ENCODE measurements at regions not wholly inside any gene's neighbourhood (a gene's known extent, or its start where the extent isn't known, plus 50 kb on each side); places are given as distances from the start of the nearest gene placed in this dataset.

DNA sequence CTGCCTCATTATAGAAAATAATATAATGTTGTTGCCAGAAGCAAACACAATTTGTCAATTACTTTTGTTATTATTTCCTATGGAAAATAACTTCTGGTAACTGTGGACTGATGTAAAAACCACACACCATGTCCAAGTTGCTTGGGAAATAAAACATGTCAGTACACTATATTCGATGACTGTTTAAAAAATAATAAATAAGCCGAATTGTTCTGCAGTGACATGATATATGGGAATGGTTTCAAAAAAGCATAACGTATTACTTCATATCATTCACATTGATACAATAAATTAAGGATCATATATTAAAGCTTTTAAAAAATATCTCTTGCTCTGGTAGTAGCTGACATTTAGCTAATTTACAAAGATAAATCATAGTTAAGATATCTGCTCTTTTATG, 2062.1 kb downstream of the PCDH9 start:
- ATAC-seq (no peak), DNase-seq (ENCODE audit: low spot score) (no peak)
- Mint-ChIP-seq H3K27me3 (ENCODE audit: low read depth) (no peaks in the 10 kb centered on the region), H3K4me1 (no peaks in the 10 kb centered on the region), H3K9me3 (peaks cover 4% of the 10 kb centered on the region), H3K27ac (no peak overlapping the region), H3K36me3 (no peaks in the 10 kb centered on the region), H3K4me3 (no peak overlapping the region)
- CTCF ChIA-PET: no interaction called here
- POLR2A ChIA-PET: no interaction called here
- TF ChIP-seq CREB1 (CRISPR knock-in tag; IDR thresholded peaks at IDR 0.05) (no peak), SMAD3 (CRISPR knock-in tag; IDR thresholded peaks at IDR 0.05; ENCODE audit: borderline replicate concordance) (no peak), ZMAT4 (CRISPR knock-in tag; IDR thresholded peaks at IDR 0.05) (no peak), JUN (CRISPR knock-in tag; IDR thresholded peaks at IDR 0.05) (no peak)
- TF ChIP-seq, protein P1, sequence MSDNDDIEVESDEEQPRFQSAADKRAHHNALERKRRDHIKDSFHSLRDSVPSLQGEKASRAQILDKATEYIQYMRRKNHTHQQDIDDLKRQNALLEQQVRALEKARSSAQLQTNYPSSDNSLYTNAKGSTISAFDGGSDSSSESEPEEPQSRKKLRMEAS (CRISPR knock-in tag; IDR thresholded peaks at IDR 0.05): no peak

DNA sequence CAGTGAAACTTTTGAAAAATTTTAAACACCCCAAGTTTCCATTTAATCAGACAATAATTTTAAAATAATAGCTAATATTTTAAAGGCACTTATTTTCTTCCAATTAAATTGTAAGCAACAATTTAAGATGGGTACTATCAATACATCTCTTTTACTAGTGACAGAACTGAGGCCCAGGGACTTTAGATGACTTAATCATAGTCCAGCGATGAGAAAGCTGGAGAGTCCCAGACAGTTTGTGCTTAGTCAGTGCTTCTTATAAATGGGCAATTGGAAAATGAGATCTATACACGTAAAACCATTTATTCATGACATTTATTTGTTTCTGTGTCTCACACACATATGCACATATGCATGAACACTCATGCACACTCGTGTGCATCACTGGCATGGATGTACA, 2063.5 kb downstream of the PCDH9 start:
- ATAC-seq (no peak), DNase-seq (ENCODE audit: low spot score) (no peak)
- ChIA-PET POLR2A (no interaction called here), CTCF (no interaction called here)
- no peaks in the 10 kb centered on the region for H3K36me3 Mint-ChIP-seq
- no peak overlapping the region for H3K4me3 Mint-ChIP-seq
- H3K27me3 Mint-ChIP-seq (ENCODE audit: low read depth): no peaks in the 10 kb centered on the region
- TF ChIP-seq, protein P2, sequence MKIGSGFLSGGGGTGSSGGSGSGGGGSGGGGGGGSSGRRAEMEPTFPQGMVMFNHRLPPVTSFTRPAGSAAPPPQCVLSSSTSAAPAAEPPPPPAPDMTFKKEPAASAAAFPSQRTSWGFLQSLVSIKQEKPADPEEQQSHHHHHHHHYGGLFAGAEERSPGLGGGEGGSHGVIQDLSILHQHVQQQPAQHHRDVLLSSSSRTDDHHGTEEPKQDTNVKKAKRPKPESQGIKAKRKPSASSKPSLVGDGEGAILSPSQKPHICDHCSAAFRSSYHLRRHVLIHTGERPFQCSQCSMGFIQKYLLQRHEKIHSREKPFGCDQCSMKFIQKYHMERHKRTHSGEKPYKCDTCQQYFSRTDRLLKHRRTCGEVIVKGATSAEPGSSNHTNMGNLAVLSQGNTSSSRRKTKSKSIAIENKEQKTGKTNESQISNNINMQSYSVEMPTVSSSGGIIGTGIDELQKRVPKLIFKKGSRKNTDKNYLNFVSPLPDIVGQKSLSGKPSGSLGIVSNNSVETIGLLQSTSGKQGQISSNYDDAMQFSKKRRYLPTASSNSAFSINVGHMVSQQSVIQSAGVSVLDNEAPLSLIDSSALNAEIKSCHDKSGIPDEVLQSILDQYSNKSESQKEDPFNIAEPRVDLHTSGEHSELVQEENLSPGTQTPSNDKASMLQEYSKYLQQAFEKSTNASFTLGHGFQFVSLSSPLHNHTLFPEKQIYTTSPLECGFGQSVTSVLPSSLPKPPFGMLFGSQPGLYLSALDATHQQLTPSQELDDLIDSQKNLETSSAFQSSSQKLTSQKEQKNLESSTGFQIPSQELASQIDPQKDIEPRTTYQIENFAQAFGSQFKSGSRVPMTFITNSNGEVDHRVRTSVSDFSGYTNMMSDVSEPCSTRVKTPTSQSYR (CRISPR knock-in tag; IDR thresholded peaks at IDR 0.05): no peak
- no peak for TF ChIP-seq JUN (CRISPR knock-in tag; IDR thresholded peaks at IDR 0.05)
- no peak for TF ChIP-seq CREB1 (CRISPR knock-in tag; IDR thresholded peaks at IDR 0.05)
- TF ChIP-seq NFYB (CRISPR knock-in tag; conservative IDR thresholded peaks at IDR 0.05; ENCODE audit: low read depth): no peak
- TF ChIP-seq IRF2 (CRISPR knock-in tag; IDR thresholded peaks at IDR 0.05; ENCODE audit: borderline replicate concordance, low read depth): no peak
- no peak for TF ChIP-seq SOX15 (CRISPR knock-in tag; IDR thresholded peaks at IDR 0.05)
- TF ChIP-seq, protein P3, sequence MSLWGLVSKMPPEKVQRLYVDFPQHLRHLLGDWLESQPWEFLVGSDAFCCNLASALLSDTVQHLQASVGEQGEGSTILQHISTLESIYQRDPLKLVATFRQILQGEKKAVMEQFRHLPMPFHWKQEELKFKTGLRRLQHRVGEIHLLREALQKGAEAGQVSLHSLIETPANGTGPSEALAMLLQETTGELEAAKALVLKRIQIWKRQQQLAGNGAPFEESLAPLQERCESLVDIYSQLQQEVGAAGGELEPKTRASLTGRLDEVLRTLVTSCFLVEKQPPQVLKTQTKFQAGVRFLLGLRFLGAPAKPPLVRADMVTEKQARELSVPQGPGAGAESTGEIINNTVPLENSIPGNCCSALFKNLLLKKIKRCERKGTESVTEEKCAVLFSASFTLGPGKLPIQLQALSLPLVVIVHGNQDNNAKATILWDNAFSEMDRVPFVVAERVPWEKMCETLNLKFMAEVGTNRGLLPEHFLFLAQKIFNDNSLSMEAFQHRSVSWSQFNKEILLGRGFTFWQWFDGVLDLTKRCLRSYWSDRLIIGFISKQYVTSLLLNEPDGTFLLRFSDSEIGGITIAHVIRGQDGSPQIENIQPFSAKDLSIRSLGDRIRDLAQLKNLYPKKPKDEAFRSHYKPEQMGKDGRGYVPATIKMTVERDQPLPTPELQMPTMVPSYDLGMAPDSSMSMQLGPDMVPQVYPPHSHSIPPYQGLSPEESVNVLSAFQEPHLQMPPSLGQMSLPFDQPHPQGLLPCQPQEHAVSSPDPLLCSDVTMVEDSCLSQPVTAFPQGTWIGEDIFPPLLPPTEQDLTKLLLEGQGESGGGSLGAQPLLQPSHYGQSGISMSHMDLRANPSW (CRISPR knock-in tag; conservative IDR thresholded peaks at IDR 0.05; ENCODE audit: low read depth): no peak
- peaks cover 4% of the 10 kb centered on the region for H3K9me3 Mint-ChIP-seq
- no peaks in the 10 kb centered on the region for H3K4me1 Mint-ChIP-seq
- H3K27ac Mint-ChIP-seq: no peak overlapping the region

- no peak overlapping the region for H3K4me3 Mint-ChIP-seq
- H3K27me3 Mint-ChIP-seq (ENCODE audit: low read depth): no peaks in the 10 kb centered on the region
- H3K36me3 Mint-ChIP-seq: no peaks in the 10 kb centered on the region
- ChIA-PET CTCF (no interaction called here), POLR2A (no interaction called here)
- no peak overlapping the region for H3K27ac Mint-ChIP-seq
- DNase-seq (ENCODE audit: low spot score) (no peak), ATAC-seq (no peak)
- H3K9me3 Mint-ChIP-seq: peaks cover 4% of the 10 kb centered on the region
- H3K4me1 Mint-ChIP-seq: no peaks in the 10 kb centered on the region; the same call in none of the 2 replicates
- no peak for TF ChIP-seq HMGA2 (CRISPR knock-in tag; IDR thresholded peaks at IDR 0.05)
- TF ChIP-seq ZNF671 (CRISPR knock-in tag; IDR thresholded peaks at IDR 0.05): no peak
- TF ChIP-seq PREB (CRISPR knock-in tag; IDR thresholded peaks at IDR 0.05; ENCODE audit: borderline replicate concordance): no peak
- no peak for TF ChIP-seq ESRRA (CRISPR knock-in tag; IDR thresholded peaks at IDR 0.05; ENCODE audit: borderline replicate concordance)
- no peak for TF ChIP-seq IRF2 (CRISPR knock-in tag; IDR thresholded peaks at IDR 0.05; ENCODE audit: borderline replicate concordance, low read depth)
- TF ChIP-seq ETV6 (CRISPR knock-in tag; IDR thresholded peaks at IDR 0.05): no peak
- TF ChIP-seq NFE2L1 (CRISPR knock-in tag; IDR thresholded peaks at IDR 0.05): no peak
- no peak for TF ChIP-seq GRHL2 (CRISPR knock-in tag; IDR thresholded peaks at IDR 0.05; ENCODE audit: insufficient replicate concordance, severe bottlenecking)
- TF ChIP-seq, protein P4, sequence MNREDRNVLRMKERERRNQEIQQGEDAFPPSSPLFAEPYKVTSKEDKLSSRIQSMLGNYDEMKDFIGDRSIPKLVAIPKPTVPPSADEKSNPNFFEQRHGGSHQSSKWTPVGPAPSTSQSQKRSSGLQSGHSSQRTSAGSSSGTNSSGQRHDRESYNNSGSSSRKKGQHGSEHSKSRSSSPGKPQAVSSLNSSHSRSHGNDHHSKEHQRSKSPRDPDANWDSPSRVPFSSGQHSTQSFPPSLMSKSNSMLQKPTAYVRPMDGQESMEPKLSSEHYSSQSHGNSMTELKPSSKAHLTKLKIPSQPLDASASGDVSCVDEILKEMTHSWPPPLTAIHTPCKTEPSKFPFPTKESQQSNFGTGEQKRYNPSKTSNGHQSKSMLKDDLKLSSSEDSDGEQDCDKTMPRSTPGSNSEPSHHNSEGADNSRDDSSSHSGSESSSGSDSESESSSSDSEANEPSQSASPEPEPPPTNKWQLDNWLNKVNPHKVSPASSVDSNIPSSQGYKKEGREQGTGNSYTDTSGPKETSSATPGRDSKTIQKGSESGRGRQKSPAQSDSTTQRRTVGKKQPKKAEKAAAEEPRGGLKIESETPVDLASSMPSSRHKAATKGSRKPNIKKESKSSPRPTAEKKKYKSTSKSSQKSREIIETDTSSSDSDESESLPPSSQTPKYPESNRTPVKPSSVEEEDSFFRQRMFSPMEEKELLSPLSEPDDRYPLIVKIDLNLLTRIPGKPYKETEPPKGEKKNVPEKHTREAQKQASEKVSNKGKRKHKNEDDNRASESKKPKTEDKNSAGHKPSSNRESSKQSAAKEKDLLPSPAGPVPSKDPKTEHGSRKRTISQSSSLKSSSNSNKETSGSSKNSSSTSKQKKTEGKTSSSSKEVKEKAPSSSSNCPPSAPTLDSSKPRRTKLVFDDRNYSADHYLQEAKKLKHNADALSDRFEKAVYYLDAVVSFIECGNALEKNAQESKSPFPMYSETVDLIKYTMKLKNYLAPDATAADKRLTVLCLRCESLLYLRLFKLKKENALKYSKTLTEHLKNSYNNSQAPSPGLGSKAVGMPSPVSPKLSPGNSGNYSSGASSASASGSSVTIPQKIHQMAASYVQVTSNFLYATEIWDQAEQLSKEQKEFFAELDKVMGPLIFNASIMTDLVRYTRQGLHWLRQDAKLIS (CRISPR knock-in tag; IDR thresholded peaks at IDR 0.05; ENCODE audit: borderline replicate concordance): no peak
- no peak for TF ChIP-seq ZNF263 (CRISPR knock-in tag; IDR thresholded peaks at IDR 0.05; ENCODE audit: low read depth)
- no peak for TF ChIP-seq NR2C2 (CRISPR knock-in tag; IDR thresholded peaks at IDR 0.05)
- TF ChIP-seq ATF1 (CRISPR knock-in tag; IDR thresholded peaks at IDR 0.05): no peak
Measured at GRCh38 chr13:65159803-65160202, 2070.3 kb downstream of the PCDH9 start.
